ENCODE measurements at regions not wholly inside any gene's neighbourhood (a gene's known extent, or its start where the extent isn't known, plus 50 kb on each side); places are given as distances from the start of the nearest gene placed in this dataset.

DNA sequence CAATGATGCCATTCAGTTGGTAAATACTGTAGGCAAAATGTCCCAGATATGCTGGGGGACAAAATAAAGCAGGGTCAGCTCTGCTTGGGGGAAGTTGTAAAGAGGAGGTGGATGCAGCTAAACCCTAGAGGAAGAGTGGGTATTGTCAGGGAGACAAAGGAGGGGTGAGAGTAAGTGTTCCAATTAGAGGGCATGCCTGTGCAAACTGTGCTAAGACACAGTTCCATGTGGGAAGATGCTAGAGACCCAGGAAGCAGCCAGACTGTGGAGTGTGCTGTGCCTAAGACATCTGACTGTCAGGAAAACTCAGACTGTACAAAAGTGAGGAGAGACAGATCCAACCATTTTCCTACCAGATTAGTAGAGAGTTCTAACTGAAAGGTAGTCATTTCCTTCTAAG, 474.3 kb downstream of the ATP23 start:
- TF ChIP-seq POLR2AphosphoS5 (IDR thresholded peaks at IDR 0.05; ENCODE audit: low read depth, low read length) = no peak
- no peak for TF ChIP-seq RXRA (IDR thresholded peaks at IDR 0.05; ENCODE audit: borderline replicate concordance, low read depth)
- no peak for TF ChIP-seq ELF1 (IDR thresholded peaks at IDR 0.05)
- TF ChIP-seq, protein P1, sequence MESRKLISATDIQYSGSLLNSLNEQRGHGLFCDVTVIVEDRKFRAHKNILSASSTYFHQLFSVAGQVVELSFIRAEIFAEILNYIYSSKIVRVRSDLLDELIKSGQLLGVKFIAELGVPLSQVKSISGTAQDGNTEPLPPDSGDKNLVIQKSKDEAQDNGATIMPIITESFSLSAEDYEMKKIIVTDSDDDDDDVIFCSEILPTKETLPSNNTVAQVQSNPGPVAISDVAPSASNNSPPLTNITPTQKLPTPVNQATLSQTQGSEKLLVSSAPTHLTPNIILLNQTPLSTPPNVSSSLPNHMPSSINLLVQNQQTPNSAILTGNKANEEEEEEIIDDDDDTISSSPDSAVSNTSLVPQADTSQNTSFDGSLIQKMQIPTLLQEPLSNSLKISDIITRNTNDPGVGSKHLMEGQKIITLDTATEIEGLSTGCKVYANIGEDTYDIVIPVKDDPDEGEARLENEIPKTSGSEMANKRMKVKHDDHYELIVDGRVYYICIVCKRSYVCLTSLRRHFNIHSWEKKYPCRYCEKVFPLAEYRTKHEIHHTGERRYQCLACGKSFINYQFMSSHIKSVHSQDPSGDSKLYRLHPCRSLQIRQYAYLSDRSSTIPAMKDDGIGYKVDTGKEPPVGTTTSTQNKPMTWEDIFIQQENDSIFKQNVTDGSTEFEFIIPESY (IDR thresholded peaks at IDR 0.05; ENCODE audit: borderline replicate concordance, low read depth) = no peak
- TF ChIP-seq RAD21 (IDR thresholded peaks at IDR 0.05; ENCODE audit: low read length) = no peak
- TF ChIP-seq NRF1 (IDR thresholded peaks at IDR 0.05; ENCODE audit: low read depth, low read length) = no peak
- no peak for TF ChIP-seq JUND (IDR thresholded peaks at IDR 0.05)
- TF ChIP-seq, protein P2, sequence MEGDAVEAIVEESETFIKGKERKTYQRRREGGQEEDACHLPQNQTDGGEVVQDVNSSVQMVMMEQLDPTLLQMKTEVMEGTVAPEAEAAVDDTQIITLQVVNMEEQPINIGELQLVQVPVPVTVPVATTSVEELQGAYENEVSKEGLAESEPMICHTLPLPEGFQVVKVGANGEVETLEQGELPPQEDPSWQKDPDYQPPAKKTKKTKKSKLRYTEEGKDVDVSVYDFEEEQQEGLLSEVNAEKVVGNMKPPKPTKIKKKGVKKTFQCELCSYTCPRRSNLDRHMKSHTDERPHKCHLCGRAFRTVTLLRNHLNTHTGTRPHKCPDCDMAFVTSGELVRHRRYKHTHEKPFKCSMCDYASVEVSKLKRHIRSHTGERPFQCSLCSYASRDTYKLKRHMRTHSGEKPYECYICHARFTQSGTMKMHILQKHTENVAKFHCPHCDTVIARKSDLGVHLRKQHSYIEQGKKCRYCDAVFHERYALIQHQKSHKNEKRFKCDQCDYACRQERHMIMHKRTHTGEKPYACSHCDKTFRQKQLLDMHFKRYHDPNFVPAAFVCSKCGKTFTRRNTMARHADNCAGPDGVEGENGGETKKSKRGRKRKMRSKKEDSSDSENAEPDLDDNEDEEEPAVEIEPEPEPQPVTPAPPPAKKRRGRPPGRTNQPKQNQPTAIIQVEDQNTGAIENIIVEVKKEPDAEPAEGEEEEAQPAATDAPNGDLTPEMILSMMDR (IDR thresholded peaks at IDR 0.05) = no peak
- TF ChIP-seq, protein P3, sequence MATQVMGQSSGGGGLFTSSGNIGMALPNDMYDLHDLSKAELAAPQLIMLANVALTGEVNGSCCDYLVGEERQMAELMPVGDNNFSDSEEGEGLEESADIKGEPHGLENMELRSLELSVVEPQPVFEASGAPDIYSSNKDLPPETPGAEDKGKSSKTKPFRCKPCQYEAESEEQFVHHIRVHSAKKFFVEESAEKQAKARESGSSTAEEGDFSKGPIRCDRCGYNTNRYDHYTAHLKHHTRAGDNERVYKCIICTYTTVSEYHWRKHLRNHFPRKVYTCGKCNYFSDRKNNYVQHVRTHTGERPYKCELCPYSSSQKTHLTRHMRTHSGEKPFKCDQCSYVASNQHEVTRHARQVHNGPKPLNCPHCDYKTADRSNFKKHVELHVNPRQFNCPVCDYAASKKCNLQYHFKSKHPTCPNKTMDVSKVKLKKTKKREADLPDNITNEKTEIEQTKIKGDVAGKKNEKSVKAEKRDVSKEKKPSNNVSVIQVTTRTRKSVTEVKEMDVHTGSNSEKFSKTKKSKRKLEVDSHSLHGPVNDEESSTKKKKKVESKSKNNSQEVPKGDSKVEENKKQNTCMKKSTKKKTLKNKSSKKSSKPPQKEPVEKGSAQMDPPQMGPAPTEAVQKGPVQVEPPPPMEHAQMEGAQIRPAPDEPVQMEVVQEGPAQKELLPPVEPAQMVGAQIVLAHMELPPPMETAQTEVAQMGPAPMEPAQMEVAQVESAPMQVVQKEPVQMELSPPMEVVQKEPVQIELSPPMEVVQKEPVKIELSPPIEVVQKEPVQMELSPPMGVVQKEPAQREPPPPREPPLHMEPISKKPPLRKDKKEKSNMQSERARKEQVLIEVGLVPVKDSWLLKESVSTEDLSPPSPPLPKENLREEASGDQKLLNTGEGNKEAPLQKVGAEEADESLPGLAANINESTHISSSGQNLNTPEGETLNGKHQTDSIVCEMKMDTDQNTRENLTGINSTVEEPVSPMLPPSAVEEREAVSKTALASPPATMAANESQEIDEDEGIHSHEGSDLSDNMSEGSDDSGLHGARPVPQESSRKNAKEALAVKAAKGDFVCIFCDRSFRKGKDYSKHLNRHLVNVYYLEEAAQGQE (IDR thresholded peaks at IDR 0.05; ENCODE audit: low read depth, low read length) = no peak
- TF ChIP-seq TAF1 (IDR thresholded peaks at IDR 0.05; ENCODE audit: borderline replicate concordance, low read depth, low read length) = no peak
